NT2/D1 (cell line): ENCODE measurements at regions not wholly inside any gene's neighbourhood (a gene's known extent, or its start where the extent isn't known, plus 50 kb on each side); places are given as distances from the start of the nearest gene placed in this dataset.

Experiments used
- YY1 ChIP-seq: IDR thresholded peaks from 2 replicates; pipeline ENCODE4 v1.6.1; 2011; ENCODE audit not compliant: insufficient read length, insufficient read depth
- ZNF274 ChIP-seq: IDR thresholded peaks from 2 replicates; pipeline ENCODE4 v1.6.1; 2011; ENCODE audit warnings: mild to moderate bottlenecking, low read depth, low read length

- no peak for TF ChIP-seq ZNF274
- no peak for TF ChIP-seq YY1
Measured at GRCh38 chr5:166119506-166119905, 2171.9 kb upstream of the WWC1 start.
